Neural cell (in vitro differentiated cells): ENCODE measurements at regions not wholly inside any gene's neighbourhood (a gene's known extent, or its start where the extent isn't known, plus 50 kb on each side); places are given as distances from the start of the nearest gene placed in this dataset.

Experiments used
- MXI1 ChIP-seq: fragments of 450-650 bp; conservative IDR thresholded peaks from 2 replicates; pipeline ENCODE4 v1.6.1; 2014; ENCODE audit warnings: antibody characterized with exemption, mild to moderate bottlenecking; ENCODE audit not compliant: poor library complexity, severe bottlenecking
- POLR2AphosphoS5 ChIP-seq: IDR thresholded peaks from 2 replicates; pipeline ENCODE4 v1.6.1; 2012
- TF ChIP-seq, protein P1 (sequence below): fragments of 450-650 bp; IDR thresholded peaks from 2 replicates; pipeline ENCODE4 v1.5.1; 2014; ENCODE audit warnings: antibody characterized with exemption, mild to moderate bottlenecking, moderate library complexity; ENCODE audit not compliant: poor library complexity, severe bottlenecking
- TF ChIP-seq, protein P2 (sequence below): IDR thresholded peaks from 2 replicates; pipeline ENCODE4 v1.6.1; 2012; ENCODE audit warnings: borderline replicate concordance

- TF ChIP-seq, protein P1, sequence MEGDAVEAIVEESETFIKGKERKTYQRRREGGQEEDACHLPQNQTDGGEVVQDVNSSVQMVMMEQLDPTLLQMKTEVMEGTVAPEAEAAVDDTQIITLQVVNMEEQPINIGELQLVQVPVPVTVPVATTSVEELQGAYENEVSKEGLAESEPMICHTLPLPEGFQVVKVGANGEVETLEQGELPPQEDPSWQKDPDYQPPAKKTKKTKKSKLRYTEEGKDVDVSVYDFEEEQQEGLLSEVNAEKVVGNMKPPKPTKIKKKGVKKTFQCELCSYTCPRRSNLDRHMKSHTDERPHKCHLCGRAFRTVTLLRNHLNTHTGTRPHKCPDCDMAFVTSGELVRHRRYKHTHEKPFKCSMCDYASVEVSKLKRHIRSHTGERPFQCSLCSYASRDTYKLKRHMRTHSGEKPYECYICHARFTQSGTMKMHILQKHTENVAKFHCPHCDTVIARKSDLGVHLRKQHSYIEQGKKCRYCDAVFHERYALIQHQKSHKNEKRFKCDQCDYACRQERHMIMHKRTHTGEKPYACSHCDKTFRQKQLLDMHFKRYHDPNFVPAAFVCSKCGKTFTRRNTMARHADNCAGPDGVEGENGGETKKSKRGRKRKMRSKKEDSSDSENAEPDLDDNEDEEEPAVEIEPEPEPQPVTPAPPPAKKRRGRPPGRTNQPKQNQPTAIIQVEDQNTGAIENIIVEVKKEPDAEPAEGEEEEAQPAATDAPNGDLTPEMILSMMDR, result no peak
- TF ChIP-seq MXI1 (no peak), POLR2AphosphoS5 (no peak)
- TF ChIP-seq, protein P2, sequence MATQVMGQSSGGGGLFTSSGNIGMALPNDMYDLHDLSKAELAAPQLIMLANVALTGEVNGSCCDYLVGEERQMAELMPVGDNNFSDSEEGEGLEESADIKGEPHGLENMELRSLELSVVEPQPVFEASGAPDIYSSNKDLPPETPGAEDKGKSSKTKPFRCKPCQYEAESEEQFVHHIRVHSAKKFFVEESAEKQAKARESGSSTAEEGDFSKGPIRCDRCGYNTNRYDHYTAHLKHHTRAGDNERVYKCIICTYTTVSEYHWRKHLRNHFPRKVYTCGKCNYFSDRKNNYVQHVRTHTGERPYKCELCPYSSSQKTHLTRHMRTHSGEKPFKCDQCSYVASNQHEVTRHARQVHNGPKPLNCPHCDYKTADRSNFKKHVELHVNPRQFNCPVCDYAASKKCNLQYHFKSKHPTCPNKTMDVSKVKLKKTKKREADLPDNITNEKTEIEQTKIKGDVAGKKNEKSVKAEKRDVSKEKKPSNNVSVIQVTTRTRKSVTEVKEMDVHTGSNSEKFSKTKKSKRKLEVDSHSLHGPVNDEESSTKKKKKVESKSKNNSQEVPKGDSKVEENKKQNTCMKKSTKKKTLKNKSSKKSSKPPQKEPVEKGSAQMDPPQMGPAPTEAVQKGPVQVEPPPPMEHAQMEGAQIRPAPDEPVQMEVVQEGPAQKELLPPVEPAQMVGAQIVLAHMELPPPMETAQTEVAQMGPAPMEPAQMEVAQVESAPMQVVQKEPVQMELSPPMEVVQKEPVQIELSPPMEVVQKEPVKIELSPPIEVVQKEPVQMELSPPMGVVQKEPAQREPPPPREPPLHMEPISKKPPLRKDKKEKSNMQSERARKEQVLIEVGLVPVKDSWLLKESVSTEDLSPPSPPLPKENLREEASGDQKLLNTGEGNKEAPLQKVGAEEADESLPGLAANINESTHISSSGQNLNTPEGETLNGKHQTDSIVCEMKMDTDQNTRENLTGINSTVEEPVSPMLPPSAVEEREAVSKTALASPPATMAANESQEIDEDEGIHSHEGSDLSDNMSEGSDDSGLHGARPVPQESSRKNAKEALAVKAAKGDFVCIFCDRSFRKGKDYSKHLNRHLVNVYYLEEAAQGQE, result no peak
Observed at GRCh38 chr19:28288572-28289264, 924.2 kb downstream of the UQCRFS1 start.
